ENCODE measurements at regions not wholly inside any gene's neighbourhood (a gene's known extent, or its start where the extent isn't known, plus 50 kb on each side); places are given as distances from the start of the nearest gene placed in this dataset.
"Not testable (repeated sequence)": the region's sequence is repeated elsewhere in the genome, so short reads cannot be mapped to it uniquely, and the experiment has no call there.

GRCh38 chr21:14657241-14658008 is 111.3 kb upstream of the SAMSN1 start:
- Histone ChIP-seq H3K27ac (ENCODE audit: low read depth, low read length, severe bottlenecking) (no peak overlapping the region), H3K4me3 (ENCODE audit: extremely low read depth, insufficient read depth, low read length, poor library complexity, severe bottlenecking) (no peak overlapping the region), H3K36me3 (ENCODE audit: control insufficient read depth, insufficient read depth, low read length) (no peaks in the 10 kb centered on the region), H3K4me1 (ENCODE audit: control insufficient read depth, insufficient read depth, low read length, poor library complexity, severe bottlenecking) (no peaks in the 10 kb centered on the region), H3K9me3 (ENCODE audit: control insufficient read depth, low read length) (no peaks in the 10 kb centered on the region)
- WGBS, 2 experiments (ENCODE audit: insufficient coverage in 2 of 2) = 88 to 100% methylated on average over 1 to 3 of the region's 10 CpGs

- Histone ChIP-seq H3K27ac (ENCODE audit: low read depth, low read length, severe bottlenecking) (no peak overlapping the region), H3K9me3 (ENCODE audit: control insufficient read depth, low read length) (no peaks in the 10 kb centered on the region), H3K4me3 (ENCODE audit: extremely low read depth, insufficient read depth, low read length, poor library complexity, severe bottlenecking) (no peak overlapping the region), H3K4me1 (ENCODE audit: control insufficient read depth, insufficient read depth, low read length, poor library complexity, severe bottlenecking) (no peaks in the 10 kb centered on the region), H3K36me3 (ENCODE audit: control insufficient read depth, insufficient read depth, low read length) (no peaks in the 10 kb centered on the region)
- WGBS, 2 experiments (ENCODE audit: insufficient coverage in 2 of 2) = no CpG with 5 or more reads among the region's 1 CpG
Observed at GRCh38 chr21:14646893-14647292, 100.8 kb upstream of the SAMSN1 start.

- 81% methylated on average over 3 of the region's 4 CpGs; no CpG with 5 or more reads in 1 of the 2 experiments for WGBS, 2 experiments (ENCODE audit: insufficient coverage in 2 of 2)
- Histone ChIP-seq H3K36me3 (ENCODE audit: control insufficient read depth, insufficient read depth, low read length) (no peaks in the 10 kb centered on the region), H3K9me3 (ENCODE audit: control insufficient read depth, low read length) (no peaks in the 10 kb centered on the region), H3K4me3 (ENCODE audit: extremely low read depth, insufficient read depth, low read length, poor library complexity, severe bottlenecking) (no peak overlapping the region), H3K27ac (ENCODE audit: low read depth, low read length, severe bottlenecking) (no peak overlapping the region), H3K4me1 (ENCODE audit: control insufficient read depth, insufficient read depth, low read length, poor library complexity, severe bottlenecking) (no peaks in the 10 kb centered on the region)
Observed at GRCh38 chr21:14645702-14646101, 99.6 kb upstream of the SAMSN1 start.

GRCh38 chr21:14632359-14632758 is 86.2 kb upstream of the SAMSN1 start:
- WGBS, 2 experiments (ENCODE audit: insufficient coverage in 2 of 2) = no CpG with 5 or more reads among the region's 1 CpG
- Histone ChIP-seq H3K36me3 (ENCODE audit: control insufficient read depth, insufficient read depth, low read length) (no peaks in the 10 kb centered on the region), H3K4me1 (ENCODE audit: control insufficient read depth, insufficient read depth, low read length, poor library complexity, severe bottlenecking) (no peaks in the 10 kb centered on the region), H3K4me3 (ENCODE audit: extremely low read depth, insufficient read depth, low read length, poor library complexity, severe bottlenecking) (no peak overlapping the region), H3K27ac (ENCODE audit: low read depth, low read length, severe bottlenecking) (no peak overlapping the region), H3K9me3 (ENCODE audit: control insufficient read depth, low read length) (no peaks in the 10 kb centered on the region)

GRCh38 chr21:14630556-14631069 is 84.5 kb upstream of the SAMSN1 start:
- Histone ChIP-seq H3K27ac (ENCODE audit: low read depth, low read length, severe bottlenecking) (no peak overlapping the region), H3K4me1 (ENCODE audit: control insufficient read depth, insufficient read depth, low read length, poor library complexity, severe bottlenecking) (no peaks in the 10 kb centered on the region), H3K4me3 (ENCODE audit: extremely low read depth, insufficient read depth, low read length, poor library complexity, severe bottlenecking) (no peak overlapping the region), H3K9me3 (ENCODE audit: control insufficient read depth, low read length) (no peaks in the 10 kb centered on the region), H3K36me3 (ENCODE audit: control insufficient read depth, insufficient read depth, low read length) (no peaks in the 10 kb centered on the region)
- WGBS, 2 experiments (ENCODE audit: insufficient coverage in 2 of 2) = 100% methylated on average over 2 of the region's 2 CpGs; no CpG with 5 or more reads in 1 of the 2 experiments

GRCh38 chr21:14629461-14629860 is 83.3 kb upstream of the SAMSN1 start:
- Histone ChIP-seq H3K4me1 (ENCODE audit: control insufficient read depth, insufficient read depth, low read length, poor library complexity, severe bottlenecking) (no peaks in the 10 kb centered on the region), H3K36me3 (ENCODE audit: control insufficient read depth, insufficient read depth, low read length) (no peaks in the 10 kb centered on the region), H3K9me3 (ENCODE audit: control insufficient read depth, low read length) (no peaks in the 10 kb centered on the region), H3K27ac (ENCODE audit: low read depth, low read length, severe bottlenecking) (no peak overlapping the region), H3K4me3 (ENCODE audit: extremely low read depth, insufficient read depth, low read length, poor library complexity, severe bottlenecking) (no peak overlapping the region)
- 78 to 85% methylated on average over 3 to 4 of the region's 5 CpGs for WGBS, 2 experiments (ENCODE audit: insufficient coverage in 2 of 2)

GRCh38 chr21:14623079-14623478 is 77.0 kb upstream of the SAMSN1 start:
- H3K36me3 ChIP-seq (ENCODE audit: control insufficient read depth, insufficient read depth, low read length); H3K4me1 ChIP-seq (ENCODE audit: control insufficient read depth, insufficient read depth, low read length, poor library complexity, severe bottlenecking); H3K4me3 ChIP-seq (ENCODE audit: extremely low read depth, insufficient read depth, low read length, poor library complexity, severe bottlenecking); H3K9me3 ChIP-seq (ENCODE audit: control insufficient read depth, low read length); H3K27ac ChIP-seq (ENCODE audit: low read depth, low read length, severe bottlenecking): not testable (repeated sequence)
- 100% methylated on average over 2 of the region's 3 CpGs for WGBS, 2 experiments (ENCODE audit: insufficient coverage in 2 of 2)

GRCh38 chr21:14620152-14620551 is 74.0 kb upstream of the SAMSN1 start:
- H3K4me1 ChIP-seq (ENCODE audit: control insufficient read depth, insufficient read depth, low read length, poor library complexity, severe bottlenecking) = peaks cover 9% of the 10 kb centered on the region
- no peak overlapping the region for H3K27ac ChIP-seq (ENCODE audit: low read depth, low read length, severe bottlenecking)
- WGBS, 2 experiments (ENCODE audit: insufficient coverage in 2 of 2) = no CpG with 5 or more reads among the region's 2 CpGs
- no peak overlapping the region for H3K4me3 ChIP-seq (ENCODE audit: extremely low read depth, insufficient read depth, low read length, poor library complexity, severe bottlenecking)
- H3K9me3 ChIP-seq (ENCODE audit: control insufficient read depth, low read length) = no peaks in the 10 kb centered on the region
- no peaks in the 10 kb centered on the region for H3K36me3 ChIP-seq (ENCODE audit: control insufficient read depth, insufficient read depth, low read length)

GRCh38 chr21:14617871-14618270 is 71.8 kb upstream of the SAMSN1 start:
- no peaks in the 10 kb centered on the region for H3K36me3 ChIP-seq (ENCODE audit: control insufficient read depth, insufficient read depth, low read length)
- H3K27ac ChIP-seq (ENCODE audit: low read depth, low read length, severe bottlenecking) = no peak overlapping the region
- WGBS, 2 experiments (ENCODE audit: insufficient coverage in 2 of 2) = 100% methylated on average over 1 of the region's 2 CpGs; no CpG with 5 or more reads in 1 of the 2 experiments
- H3K4me1 ChIP-seq (ENCODE audit: control insufficient read depth, insufficient read depth, low read length, poor library complexity, severe bottlenecking) = peaks cover 9% of the 10 kb centered on the region
- H3K4me3 ChIP-seq (ENCODE audit: extremely low read depth, insufficient read depth, low read length, poor library complexity, severe bottlenecking) = no peak overlapping the region
- H3K9me3 ChIP-seq (ENCODE audit: control insufficient read depth, low read length) = no peaks in the 10 kb centered on the region

GRCh38 chr21:14617040-14617393 is 70.9 kb upstream of the SAMSN1 start:
- Histone ChIP-seq H3K9me3 (ENCODE audit: control insufficient read depth, low read length) (no peaks in the 10 kb centered on the region), H3K4me3 (ENCODE audit: extremely low read depth, insufficient read depth, low read length, poor library complexity, severe bottlenecking) (no peak overlapping the region), H3K27ac (ENCODE audit: low read depth, low read length, severe bottlenecking) (no peak overlapping the region), H3K36me3 (ENCODE audit: control insufficient read depth, insufficient read depth, low read length) (no peaks in the 10 kb centered on the region), H3K4me1 (ENCODE audit: control insufficient read depth, insufficient read depth, low read length, poor library complexity, severe bottlenecking) (peaks cover 9% of the 10 kb centered on the region)
- 0% methylated on average over 1 of the region's 2 CpGs; no CpG with 5 or more reads in 1 of the 2 experiments for WGBS, 2 experiments (ENCODE audit: insufficient coverage in 2 of 2)

GRCh38 chr21:14616380-14617039 is 70.4 kb upstream of the SAMSN1 start:
- 0 to 100% methylated on average over 1 of the region's 4 CpGs for WGBS, 2 experiments (ENCODE audit: insufficient coverage in 2 of 2)
- no peak overlapping the region for H3K27ac ChIP-seq (ENCODE audit: low read depth, low read length, severe bottlenecking)
- no peak overlapping the region for H3K4me3 ChIP-seq (ENCODE audit: extremely low read depth, insufficient read depth, low read length, poor library complexity, severe bottlenecking)

More at GRCh38 chr21:14616380-14617039, 70.4 kb upstream of the SAMSN1 start:
- no peaks in the 10 kb centered on the region for H3K36me3 ChIP-seq (ENCODE audit: control insufficient read depth, insufficient read depth, low read length)
- H3K4me1 ChIP-seq (ENCODE audit: control insufficient read depth, insufficient read depth, low read length, poor library complexity, severe bottlenecking) = peaks cover 9% of the 10 kb centered on the region
- no peaks in the 10 kb centered on the region for H3K9me3 ChIP-seq (ENCODE audit: control insufficient read depth, low read length)

All from mesodermal cell (in vitro differentiated cells).